GM19025 (cell line): ENCODE measurements at regions not wholly inside any gene's neighbourhood (a gene's known extent, or its start where the extent isn't known, plus 50 kb on each side); places are given as distances from the start of the nearest gene placed in this dataset.
"Not testable (repeated sequence)": the region's sequence is repeated elsewhere in the genome, so short reads cannot be mapped to it uniquely, and the experiment has no call there.

Experiments used
- ATAC-seq: cut with Tn5 transposase; IDR thresholded peaks from one replicate; pipeline ENCODE4 v1.9.1; 2021; ENCODE audit warnings: mild to moderate bottlenecking, low read depth, moderate library complexity; ENCODE audit not compliant: unreplicated experiment

- ATAC-seq, result no peak
Measured at GRCh38 chr13:90492872-90493271, 854.6 kb upstream of the MIR17HG start.

DNA sequence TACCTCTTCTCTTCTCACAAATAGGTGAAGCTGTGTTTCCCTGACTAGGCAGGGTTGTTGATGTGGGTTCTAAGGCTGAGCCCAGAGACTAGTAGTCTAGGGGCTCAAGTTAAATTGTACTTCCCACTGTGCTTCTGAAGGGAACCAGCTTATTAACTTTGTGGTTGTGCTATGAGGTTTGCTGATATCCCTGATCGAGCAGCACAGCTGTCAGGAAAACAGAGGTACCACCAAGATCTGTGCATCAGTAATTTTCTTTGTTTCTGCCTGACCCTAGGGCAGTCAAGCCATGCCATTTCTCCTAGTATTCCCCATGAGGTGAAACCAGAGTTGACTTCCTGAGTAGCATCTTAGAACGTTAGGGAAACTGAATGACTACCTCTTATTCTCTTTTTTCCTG lies 853.8 kb upstream of the MIR17HG start:
- no peak for ATAC-seq

GRCh38 chr13:90494849-90495248 lies 852.6 kb upstream of the MIR17HG start:
- ATAC-seq, result not testable (repeated sequence)

DNA sequence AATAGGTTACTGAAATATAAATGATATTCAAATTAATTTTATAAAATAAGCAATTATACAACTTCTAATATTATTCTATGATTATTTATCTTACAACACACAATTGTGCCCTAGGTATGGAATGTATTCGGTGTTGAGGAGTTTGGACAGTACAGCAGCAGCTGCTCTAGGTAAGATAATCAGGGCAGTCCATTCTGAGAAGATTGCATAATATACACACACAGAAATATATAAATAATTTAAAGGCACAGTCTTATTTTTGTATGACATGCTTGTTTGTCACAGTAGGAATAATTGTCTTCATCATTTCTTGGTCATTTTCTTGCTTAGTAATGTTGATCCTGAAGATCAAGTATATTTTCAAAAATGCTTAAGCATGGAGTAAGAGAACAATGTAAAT lies 849.4 kb upstream of the MIR17HG start:
- no peak for ATAC-seq

- no peak for ATAC-seq
Measured at GRCh38 chr13:90498816-90499215, 848.7 kb upstream of the MIR17HG start.

DNA sequence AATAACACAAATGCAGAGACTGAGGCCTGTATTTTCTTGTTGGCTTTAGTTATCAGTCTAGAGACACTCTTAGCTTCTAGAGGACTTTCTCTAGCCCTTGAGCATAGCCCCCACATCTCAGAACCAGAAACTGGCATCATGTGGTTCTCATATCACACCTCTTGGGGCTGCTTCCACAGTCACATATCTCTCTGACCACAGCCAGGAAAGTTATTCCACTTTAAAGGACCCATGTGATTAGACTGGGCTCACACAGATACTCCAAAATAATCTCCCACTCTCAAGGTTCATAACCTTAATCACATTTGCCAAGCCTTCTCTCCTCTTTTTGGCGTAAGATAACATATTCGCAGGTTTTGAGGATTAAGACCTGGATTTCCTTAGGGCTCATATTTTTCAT lies 846.9 kb upstream of the MIR17HG start:
- ATAC-seq, result no peak

GRCh38 chr13:90502153-90502552 lies 845.3 kb upstream of the MIR17HG start:
- ATAC-seq, result no peak

GRCh38 chr13:90502762-90503161 lies 844.7 kb upstream of the MIR17HG start:
- ATAC-seq, result no peak

DNA sequence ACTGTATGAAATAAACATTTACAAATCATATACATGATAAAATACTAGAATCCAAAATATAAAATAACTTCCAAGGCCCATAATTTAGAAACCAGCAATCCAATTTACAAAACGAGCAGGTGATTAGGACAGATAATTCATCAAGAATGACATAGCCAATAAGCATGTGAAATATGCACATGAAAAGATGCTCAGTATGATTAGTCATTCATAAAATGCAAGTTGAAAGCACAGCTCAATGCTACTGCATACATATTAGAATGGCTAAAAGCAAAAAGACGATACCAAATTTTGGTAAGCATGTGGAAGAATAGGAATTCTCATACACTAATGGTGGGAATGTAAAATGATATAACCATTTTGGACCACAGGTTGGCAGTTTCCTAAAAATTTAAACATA lies 837.2 kb upstream of the MIR17HG start:
- ATAC-seq, result no peak

- ATAC-seq, result no peak
Measured at GRCh38 chr13:90511903-90512302, 835.6 kb upstream of the MIR17HG start.

DNA sequence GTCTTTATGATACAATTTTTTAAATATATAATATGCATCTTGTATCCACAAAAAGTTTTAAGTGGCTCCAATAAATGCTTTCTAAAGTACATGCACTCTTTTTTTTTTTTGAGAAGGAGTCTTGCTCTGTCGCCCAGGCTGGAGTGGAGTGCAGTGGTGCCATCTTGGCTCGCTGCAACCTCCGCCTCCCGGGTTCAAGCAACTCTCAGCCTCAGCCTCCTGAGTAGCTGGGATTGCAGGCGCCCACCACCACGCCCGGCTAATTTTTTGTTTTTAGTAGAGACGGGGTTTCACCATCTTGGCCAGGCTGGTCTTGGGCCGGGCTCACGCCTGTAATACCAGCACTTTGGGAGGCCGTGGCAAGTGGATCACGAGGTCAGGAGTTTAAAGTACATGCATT lies 832.8 kb upstream of the MIR17HG start:
- ATAC-seq, result not testable (repeated sequence)

DNA sequence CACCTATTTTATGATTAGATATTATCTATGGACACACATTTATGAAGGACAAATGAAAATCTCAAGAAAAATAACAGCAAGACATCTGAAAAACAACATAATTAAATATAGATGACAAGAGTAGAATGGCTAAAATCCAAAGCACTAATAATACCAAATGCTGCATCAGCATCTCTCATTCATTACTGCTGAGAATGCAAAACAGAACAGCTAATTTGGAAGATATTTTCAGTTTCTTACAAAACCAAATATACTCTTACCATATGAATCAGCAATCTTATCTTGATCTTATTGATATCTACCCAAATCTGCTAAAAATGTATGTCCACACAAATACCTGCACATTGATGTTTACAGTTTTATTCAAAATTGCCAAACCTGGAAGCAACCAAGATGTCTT lies 829.1 kb upstream of the MIR17HG start:
- ATAC-seq, result no peak

DNA sequence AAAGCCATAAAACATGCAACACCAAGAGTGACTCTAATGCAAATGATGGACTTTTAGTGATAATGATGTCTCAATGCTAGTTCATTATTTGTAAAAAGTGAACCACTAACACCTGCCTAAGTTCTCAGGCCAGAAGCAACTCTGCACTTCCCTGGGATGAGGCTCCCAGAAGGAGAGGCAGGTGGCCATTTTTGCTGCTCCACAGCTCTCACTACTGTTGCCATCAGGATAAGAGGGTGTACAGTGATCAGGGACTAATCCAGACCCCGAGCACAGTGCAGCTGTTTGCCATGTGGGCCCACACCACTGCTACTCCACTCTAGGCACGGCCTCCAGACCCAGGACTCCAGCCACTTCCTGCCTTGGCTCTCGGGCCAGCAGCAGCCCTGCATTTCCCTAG lies 828.3 kb upstream of the MIR17HG start:
- ATAC-seq, result no peak

DNA sequence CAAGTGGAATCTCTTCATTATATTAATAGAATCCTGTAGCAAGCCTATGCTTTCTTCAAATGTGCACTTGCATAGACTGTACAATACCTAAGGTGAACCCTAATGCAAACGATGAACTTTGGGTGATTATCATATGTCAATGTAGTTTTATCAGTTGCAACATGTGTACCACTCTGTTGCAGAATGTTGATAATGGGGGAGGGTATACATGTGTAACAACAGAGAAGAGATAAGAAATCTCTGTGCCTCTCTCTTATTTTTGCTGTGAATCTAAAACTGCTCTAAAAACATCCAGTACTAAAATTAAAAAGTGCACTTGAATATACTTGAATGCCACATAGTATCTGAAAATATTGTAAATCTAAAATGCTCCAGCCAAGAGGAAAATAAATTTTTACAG lies 820.8 kb upstream of the MIR17HG start:
- no peak for ATAC-seq

- no peak for ATAC-seq
Measured at GRCh38 chr13:90531744-90532143, 815.7 kb upstream of the MIR17HG start.

GRCh38 chr13:90532861-90533492 lies 814.5 kb upstream of the MIR17HG start:
- ATAC-seq, result no peak

DNA sequence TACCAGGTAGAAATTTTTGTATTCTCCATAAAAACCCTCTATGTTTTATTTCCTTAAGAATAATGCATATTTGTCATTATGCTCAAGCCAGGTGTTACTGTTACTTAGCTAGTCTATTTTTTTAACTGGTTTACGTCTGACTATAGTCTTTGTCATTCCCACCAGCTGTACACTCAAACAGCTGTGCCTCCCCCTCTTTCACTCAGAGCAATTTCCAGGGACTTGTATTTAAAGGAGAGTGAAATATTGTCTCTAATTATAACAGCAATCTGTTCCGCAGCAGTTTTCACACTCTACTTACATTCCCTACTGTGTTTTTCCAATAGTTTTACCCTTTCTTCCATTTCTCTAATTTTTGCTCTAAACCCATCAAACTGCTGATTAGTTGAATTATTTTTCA lies 813.6 kb upstream of the MIR17HG start:
- no peak for ATAC-seq

GRCh38 chr13:90534617-90535370 lies 812.7 kb upstream of the MIR17HG start:
- no peak for ATAC-seq

- ATAC-seq, result no peak
Measured at GRCh38 chr13:90535421-90535820, 812.1 kb upstream of the MIR17HG start.

DNA sequence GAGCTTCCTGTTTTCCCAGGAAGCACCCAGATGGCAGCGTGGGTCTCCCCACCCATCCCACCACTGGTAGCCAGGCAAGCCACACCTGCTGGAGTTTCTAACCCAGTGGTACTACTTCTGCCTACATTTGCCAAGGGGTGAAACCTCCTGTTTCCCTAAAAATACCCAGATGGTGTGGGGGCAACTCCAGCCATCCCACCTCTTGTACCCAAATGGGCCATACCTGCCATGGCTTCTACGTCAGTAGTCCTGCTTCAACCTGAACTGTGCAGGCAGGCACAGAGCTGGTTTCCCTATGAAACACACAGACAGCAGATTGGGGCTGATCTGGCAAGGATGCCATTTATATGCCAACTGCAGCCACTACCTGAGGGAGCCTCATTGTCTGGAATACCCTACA lies 809.4 kb upstream of the MIR17HG start:
- no peak for ATAC-seq

GRCh38 chr13:90541346-90541745 lies 806.1 kb upstream of the MIR17HG start:
- no peak for ATAC-seq

DNA sequence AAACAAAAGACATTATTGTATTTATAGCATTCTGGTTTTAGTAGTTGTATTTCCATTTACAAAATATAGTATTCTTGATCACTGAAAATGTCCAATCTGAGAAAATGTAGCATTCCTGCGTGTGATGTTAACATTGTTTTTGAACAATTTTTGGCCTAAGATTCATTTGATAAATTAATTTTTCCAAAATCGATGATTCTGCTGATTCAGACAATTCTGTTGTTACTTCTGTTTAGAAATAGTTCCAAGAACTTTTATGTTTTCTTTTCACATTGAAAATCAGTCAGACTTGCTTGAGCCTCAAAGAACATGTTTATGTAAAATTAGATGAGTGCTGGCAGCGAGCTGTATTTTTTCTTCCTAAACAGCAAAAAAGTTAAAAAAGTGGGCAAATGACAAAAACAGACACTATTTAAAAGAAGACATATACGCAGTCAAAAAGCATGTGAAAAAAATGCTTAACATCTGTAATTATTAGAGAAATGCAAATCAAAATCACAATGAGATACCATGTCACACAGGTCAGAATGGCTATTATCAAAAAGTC lies 804.5 kb upstream of the MIR17HG start:
- no peak for ATAC-seq
